HG02678 (cell line): ENCODE measurements at regions not wholly inside any gene's neighbourhood (a gene's known extent, or its start where the extent isn't known, plus 50 kb on each side); places are given as distances from the start of the nearest gene placed in this dataset.

ENCODE experiments used
- ATAC-seq: cut with Tn5 transposase; IDR thresholded peaks from one replicate; pipeline ENCODE4 v1.9.1; 2021; ENCODE audit warnings: mild to moderate bottlenecking, moderate library complexity; ENCODE audit not compliant: unreplicated experiment

DNA sequence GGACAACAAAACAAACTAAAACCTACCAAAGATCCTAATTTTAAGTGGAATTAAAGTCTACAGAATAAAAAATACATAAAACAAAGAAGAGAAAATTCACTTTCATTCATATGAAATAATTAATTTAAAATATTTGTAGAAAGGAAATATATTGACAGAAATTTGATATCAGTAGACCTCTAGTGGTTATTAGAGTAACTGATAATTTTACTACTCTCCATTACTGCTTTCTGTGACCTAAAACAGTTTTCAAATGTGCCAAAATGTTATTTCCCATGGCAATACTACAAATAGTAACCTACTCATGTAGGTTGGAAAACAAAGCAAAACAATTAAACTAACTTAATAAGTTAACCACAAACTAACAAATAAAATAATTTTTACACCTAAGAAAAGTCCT is 147.1 kb downstream of the NOL4 start:
- ATAC-seq, result no peak

DNA sequence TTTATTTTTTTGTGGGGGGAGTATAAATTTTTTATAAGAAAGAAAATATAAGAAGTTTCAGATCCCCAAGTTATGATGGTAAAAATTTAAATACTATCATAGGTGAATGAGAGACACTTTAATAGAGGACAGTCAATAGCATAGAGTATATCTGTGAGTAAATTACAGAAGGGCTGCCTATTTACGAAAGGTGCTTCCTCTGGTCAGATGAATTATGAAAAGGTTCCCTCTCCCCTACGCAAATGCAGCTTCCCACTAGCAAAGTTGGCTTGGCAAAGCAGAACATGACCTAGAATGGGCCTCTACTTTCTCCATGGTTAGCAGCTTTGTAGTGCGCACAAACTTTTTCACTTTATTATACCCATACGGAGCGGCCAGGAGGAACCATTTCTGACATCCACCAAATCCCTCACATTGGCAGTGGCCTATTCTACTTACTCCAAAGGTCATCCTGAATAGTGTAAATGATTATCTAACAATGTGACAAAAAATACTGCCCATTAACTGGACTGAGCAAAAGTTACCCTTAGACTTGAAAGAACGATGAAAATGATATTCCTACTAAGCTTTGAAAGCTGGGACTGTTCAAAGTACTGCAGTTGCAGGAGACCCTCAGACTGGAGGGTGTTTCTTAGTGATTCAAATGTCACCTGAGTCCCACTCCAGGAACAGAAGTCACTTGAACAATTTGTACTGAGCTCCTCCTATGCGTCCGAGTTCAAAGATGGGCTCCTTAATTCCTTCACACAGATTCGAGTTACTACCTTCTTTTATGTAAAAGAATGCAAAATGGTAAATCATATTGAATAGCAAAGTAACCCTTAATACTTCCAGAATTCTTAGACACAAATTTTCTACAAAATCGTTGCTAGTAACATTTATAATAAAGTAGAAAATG is 148.5 kb downstream of the NOL4 start:
- ATAC-seq, result no peak

DNA sequence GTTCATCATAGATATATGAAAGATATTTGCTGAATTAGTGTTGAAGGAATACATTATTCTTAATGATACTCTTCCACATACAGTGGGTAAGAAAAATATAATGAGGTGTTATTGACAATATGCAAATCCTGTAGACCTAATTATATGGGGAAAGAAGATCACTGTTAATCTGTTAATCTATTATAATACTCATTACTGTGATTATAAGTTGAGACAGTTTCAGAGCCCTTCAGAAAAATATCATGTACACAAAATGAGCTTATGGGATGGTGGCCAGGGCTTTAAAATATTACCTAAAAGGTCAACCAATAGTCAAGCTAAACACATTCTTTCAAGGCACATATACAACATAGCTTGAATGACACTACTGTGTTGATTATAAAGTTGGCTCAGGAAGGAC is 163.5 kb downstream of the NOL4 start:
- ATAC-seq, result no peak

DNA sequence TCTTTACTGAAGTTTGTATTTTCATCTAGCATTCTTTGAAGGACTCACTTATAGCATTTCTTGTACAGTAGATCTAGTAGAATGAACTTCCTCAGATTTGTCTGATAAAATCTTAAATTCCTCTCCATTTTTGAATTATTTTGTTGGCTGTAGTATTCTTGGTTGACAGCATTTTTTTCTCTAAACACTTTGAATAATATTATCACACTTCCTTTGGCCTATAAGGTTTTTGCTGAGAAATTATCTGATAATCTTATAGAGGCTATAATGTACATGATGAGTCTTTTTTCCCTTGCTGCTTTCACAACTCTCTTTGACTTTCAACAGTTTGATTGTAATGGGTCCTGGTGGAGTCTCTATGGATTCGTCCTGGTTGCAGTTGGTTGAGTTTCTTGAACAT is 169.5 kb downstream of the NOL4 start:
- no peak for ATAC-seq

DNA sequence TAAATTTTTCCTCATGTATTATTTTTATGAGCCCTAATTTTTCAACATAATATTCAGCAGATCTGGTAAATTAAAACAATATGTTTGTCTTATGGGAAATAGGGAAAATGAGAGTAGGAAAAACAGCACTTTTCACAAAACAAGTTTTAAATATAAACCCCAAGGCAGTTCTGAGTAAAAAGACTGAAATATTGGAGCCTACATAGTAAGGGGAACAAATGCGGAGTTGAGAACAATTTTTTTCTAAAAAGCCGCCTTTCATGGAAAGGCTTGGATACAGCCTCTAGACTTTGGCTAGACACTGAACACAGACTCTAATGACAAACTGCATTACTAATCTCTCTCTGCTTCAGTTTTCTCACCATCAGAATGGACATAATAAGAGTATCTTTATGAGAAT is 174.1 kb downstream of the NOL4 start:
- no peak for ATAC-seq

DNA sequence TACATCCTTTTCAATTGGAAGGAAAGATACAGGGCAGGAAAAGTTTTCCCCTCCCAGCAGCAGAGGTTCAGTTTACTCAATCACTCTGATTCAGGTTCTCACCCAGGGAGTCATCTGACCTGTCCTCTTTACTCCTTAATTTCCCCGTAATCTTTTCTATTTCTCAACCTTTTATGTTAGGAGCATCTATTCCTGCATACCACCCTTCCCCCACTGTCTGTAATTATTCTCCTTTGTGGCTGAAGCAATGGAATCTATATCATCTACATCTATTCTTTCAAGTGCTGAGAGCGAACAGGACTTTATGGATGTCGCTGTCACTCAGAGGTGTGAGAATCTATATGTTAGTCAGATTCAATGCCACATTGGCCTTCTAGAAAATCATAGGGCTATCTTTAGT is 175.2 kb downstream of the NOL4 start:
- no peak for ATAC-seq

DNA sequence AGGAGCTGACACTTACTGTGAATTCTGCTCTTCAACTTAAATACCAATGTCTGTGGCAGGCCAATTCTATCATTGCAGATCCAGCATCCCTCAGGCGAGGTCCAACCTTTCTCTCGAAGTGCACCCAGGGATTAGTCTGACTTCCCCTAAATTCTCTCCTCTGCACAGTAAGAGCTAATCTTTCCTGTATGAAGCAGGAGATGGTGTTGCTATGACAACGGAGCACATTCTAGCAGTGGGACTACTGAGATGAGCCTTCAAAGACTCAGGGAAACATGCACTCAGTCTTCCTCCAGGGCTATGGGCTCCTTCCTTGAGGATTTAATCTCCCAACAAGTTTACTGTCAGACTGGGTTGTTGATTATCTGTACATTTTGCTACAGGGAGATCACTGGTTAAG is 176.3 kb downstream of the NOL4 start:
- no peak for ATAC-seq

DNA sequence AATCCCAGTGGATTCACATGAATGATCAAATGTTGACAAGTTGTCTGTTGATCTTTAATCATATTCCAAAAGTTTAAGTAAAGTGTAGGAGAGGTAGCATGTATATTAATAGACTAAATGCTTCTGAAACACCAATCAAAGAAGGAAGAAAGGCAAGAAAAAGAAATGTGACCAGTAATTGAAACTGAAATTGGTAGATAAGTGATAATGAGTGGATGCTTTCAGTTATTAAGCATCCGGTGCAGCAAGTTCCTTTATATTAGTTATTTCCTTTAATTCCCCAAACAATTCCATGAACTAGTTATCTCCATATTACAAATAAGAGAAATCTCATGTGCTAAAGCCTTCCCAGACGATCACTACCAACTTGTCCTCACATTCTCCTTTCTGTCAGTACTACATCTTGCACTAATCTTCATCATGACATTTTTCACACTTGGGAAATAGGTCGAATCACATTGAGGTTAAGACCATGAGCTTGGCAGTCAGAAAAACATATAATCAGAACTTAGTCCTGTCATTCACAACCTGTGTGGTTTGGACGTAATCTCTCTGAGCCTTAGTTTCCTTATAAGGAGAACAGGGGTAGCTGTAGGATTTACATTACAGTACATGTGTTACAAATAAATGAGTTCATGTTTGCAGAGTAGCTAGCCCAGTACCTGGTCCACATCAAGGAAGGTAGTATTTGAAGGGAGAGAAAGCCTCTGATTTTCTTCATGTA is 182.1 kb downstream of the NOL4 start:
- no peak for ATAC-seq

DNA sequence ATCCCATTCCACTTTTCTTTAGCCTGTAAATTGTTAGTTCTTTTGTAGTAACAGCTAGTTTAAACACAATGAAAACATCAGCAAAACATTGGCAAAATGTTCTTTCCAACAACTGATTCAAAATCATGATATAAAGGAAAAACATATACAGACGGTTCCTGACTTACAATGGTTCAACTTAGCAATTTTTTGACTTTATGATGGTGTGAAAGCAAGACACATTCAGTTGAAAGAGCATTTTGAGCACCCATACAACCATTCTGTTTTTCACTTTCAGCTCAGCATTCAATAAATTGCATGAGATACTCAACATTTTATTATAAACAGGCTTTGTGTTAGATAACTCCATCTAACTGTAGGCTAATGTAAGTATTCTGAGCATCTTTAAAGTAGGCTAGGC is 185.1 kb downstream of the NOL4 start:
- ATAC-seq, result no peak

DNA sequence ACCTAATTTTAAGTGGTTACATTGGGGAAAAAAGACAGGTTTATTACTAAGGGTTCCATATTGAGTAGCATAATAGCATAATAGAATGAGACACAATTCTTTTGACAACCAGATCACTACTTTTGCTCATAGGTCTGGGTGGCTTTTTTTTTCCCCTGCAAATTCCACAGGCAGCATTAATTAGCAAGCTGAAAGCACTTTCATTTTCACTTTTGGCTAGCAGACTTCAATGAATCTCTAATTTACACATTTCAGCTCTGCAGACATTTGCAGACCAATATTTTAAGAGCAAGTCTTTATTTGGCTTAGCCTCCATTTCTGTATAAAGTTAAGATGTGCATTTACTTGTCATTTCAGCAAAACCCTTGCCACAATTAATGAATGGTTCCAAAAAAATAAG is 185.5 kb downstream of the NOL4 start:
- no peak for ATAC-seq

DNA sequence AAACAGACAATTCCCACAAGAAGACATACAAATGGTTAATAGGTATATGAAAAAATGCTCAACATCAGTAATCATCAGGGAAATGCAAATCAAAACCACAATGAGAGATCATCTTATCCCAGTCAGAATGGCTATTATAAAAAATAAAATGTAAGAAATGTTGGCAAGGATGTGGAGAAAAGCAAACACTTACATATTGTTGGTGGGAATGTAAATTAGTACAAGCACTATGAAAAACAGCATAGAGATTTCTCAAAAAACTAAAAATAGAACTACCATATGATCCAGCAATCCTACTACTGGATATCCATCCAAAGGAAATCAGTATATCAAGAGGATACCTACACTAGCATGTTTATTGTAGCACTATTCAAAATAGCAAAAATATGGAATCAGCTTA is 186.6 kb downstream of the NOL4 start:
- ATAC-seq, result no peak

DNA sequence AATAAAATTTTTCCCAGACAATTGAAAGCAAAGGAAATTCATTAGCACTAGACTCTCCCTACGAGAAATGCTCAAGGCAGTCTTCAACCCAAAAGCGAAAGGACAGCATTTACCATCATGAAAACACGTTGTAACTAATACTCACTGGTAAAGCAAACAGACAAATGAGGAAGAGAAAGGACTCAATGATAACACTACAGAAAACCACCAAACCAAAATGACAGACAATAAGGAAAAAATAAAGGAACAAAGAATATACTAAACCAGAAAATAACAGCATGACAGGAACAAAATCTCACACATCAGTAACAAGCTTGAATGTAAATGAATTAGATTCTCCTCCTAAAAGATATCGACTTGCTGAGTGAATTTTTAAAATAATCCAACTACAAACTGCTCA is 190.7 kb downstream of the NOL4 start:
- no peak for ATAC-seq

DNA sequence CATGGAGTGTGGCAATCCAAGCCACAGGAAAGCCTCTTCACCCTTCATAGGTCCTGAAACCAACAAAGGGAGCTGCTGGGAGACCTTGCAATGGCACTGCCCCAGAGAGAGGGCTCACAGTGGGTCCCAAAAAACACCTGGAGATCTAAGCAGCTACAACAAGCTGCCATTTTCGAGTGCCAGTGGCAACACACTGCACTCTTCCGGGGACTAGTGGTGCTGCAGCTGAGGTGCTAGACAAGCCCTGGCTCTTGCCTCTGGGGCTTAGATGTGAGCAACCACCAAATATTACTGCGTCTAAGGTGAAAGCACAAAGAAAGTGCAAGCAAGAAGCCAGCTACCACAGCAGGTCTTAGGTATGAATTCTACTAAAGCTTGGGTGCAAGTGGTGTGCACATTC is 192.9 kb downstream of the NOL4 start:
- no peak for ATAC-seq

DNA sequence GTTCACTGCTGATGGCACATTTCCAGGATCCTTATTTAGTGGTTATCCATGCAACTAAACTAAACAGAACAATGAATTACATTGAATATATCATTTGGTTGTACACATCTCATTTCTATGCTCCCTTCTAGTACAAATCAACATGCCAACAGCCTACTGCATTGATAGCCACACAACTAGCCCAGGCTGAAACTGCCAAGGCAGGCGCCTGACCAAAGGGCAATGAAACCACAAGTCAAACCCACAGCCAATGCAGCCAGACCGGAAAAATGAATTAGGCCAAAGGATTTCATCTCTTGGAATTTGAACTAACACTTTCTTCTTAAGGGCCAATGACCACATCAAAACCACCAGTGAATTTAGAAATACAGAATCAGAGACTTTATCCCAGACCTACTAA is 196.4 kb downstream of the NOL4 start:
- ATAC-seq, result no peak

DNA sequence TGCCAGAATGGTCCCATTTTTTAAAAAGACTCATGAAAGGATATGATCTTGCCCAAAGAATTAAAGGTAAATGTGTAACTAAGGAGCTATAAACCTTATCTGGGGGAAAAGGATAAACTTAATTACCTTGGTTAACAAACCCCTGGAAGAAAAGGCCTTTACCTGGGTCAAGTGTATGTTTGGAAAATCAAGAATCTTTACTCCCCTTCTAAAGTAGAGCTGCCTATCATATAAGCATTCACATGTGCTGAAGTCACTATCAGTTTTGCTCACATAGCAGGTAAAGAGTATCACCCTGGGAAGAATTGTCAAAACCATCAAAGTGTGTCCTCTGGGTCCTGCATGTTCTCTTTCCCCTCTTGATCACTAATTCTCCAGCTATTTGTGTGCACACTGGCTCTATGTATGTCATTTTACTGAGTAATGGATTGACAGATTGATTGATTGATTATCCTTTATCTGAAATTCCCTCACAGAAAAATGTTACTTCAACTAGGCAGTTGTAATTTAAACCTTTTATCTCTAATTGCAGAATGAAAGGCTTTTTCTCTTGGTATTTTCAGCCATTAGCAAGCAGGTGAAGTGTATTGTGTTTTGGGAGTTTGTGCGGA is 199.4 kb downstream of the NOL4 start:
- no peak for ATAC-seq

DNA sequence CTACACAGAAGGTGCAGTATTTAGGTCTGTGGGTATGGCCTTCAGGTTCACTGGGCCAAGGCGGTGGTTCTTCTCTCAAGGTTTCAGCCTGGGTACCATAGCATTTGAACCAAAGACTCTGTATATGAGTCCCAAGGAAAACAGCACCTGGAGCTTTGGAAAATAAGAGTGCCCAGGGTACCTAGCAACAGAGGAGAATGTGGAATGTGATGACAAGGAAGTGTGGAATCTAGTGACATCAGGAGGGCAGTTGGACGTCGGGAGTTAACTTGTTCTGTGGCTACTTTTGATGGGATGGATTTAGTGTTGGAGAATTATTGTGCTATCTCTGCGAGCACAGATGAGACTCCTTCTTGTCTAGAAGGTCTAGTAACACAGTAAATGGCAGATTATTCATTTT is 201.2 kb downstream of the NOL4 start:
- ATAC-seq, result no peak

DNA sequence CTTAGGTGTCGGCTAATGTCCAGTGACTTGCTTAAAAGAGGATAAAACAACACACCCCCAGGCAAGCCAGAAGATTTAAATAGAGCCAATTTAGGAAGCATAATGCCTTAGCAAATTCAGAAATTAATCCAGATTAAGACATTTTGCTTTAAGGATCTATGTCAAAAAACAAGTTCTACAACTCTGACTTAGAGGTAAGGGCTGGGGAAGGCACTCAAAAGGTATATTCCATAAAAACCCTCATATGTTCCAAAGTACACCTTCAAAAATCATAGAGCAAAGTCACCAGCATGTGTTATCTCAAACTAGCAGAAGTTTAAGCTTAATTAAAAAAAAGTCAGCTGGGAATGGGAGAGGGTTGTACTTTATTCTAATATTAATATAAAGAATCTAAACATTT is 206.4 kb downstream of the NOL4 start:
- no peak for ATAC-seq

DNA sequence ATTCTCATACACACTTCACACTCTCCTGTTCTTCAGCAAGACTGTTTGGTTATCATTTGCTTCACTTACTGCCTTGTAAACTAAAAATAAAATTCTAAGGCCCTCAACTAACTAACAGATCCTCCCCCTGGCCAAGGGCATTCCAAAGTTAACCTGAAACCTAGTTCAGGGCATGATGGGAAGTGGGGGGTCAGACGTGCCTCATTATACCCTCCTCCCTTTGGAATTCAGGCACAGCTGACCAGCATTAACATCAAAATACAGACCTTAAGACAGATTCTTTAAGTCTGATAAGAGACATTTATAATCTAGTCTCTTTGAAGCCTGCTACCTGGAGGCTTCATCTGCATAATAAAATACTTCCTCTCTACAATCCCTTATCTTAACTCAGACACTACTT is 221.0 kb downstream of the NOL4 start:
- ATAC-seq, result no peak

DNA sequence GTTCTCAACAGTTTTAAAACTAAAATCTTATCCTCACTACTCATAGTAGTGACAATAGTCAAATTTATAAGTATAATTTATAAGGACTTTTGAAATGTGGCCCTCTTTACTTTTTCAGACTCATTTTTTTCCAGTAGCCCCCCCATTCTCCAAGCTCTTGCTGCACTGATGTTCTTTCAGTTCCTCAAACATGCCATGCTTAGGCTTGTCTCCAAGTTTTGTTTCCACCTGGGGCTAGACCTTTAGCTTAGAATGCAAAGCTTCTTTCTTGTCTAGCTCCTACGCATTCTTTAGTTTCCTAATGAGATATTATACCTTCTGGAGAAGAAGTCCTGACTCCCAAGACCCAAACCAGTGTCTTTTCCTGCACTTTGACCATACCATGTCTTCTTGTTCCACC is 222.6 kb downstream of the NOL4 start:
- ATAC-seq, result no peak

DNA sequence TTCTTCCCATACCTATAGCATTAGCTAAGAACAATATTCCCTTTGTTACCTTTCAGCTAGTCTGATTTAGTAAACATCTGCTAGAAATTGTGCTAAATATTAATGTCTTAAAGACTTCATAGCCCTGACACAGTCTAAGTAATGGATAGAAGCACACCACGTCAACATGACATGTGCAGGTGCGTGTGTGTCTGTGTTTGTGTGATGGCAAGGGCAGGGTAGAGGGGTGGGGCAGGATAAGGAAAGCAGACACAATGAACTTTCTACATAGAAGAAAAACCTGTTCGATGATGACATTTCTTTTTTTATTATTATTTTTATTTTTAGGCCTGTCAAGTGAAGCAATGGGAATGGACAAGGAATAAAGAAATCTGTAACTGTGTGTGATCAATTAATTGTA is 223.3 kb downstream of the NOL4 start:
- no peak for ATAC-seq

DNA sequence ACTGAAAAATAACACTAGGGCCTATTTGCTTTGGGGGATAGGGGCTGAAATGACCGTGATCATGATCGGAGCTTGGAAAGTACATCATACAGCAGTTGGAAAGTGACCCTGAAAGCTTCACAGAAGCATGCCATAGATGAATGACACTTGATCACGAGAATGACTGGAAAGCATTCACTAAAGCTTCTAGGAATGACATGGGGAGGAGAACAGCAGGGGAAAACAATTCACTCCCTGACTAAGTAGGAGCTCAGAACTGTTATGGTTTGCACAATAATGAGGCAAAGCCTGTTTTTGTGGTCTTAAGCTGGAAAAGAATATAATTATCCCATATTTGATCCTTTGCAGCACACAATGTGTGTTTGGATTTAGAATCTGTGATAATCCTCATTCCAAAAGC is 237.5 kb downstream of the NOL4 start:
- ATAC-seq, result no peak

DNA sequence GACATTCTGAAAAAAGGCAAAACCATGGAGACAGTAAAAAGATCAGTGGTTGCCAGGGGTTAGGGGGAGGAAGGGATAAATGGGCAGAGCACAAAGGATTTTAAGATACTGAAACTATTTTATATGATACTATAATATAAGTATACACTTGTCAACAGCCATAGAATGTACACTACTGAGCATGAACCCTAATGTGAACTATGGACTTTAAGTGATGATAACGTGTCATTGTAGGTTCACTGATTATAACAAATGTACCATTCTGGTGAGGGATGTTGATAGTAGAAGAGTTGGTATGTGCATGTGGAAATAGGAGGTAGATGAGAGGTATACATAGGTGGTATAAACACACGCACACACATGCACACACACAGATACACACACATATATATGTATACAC is 241.6 kb downstream of the NOL4 start:
- no peak for ATAC-seq
